ENCODE measurements at regions not wholly inside any gene's neighbourhood (a gene's known extent, or its start where the extent isn't known, plus 50 kb on each side); places are given as distances from the start of the nearest gene placed in this dataset.

GRCh38 chr2:172345956-172346555 lies 81.3 kb upstream of the ITGA6 start:
- no peak for DNase-seq (ENCODE audit: extremely low spot score)
- POLR2A ChIA-PET, result no interaction called here
- CTCF ChIA-PET, result no interaction called here
- TF ChIP-seq, protein P1, sequence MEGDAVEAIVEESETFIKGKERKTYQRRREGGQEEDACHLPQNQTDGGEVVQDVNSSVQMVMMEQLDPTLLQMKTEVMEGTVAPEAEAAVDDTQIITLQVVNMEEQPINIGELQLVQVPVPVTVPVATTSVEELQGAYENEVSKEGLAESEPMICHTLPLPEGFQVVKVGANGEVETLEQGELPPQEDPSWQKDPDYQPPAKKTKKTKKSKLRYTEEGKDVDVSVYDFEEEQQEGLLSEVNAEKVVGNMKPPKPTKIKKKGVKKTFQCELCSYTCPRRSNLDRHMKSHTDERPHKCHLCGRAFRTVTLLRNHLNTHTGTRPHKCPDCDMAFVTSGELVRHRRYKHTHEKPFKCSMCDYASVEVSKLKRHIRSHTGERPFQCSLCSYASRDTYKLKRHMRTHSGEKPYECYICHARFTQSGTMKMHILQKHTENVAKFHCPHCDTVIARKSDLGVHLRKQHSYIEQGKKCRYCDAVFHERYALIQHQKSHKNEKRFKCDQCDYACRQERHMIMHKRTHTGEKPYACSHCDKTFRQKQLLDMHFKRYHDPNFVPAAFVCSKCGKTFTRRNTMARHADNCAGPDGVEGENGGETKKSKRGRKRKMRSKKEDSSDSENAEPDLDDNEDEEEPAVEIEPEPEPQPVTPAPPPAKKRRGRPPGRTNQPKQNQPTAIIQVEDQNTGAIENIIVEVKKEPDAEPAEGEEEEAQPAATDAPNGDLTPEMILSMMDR (IDR thresholded peaks at IDR 0.05; ENCODE audit: control extremely low read depth, extremely low read depth, low read depth, missing control alignments), result no peak

- DNase-seq (ENCODE audit: extremely low spot score), result no peak
- POLR2A ChIA-PET, result no interaction called here
- CTCF ChIA-PET, result no interaction called here
- TF ChIP-seq, protein P1 (IDR thresholded peaks at IDR 0.05; ENCODE audit: control extremely low read depth, extremely low read depth, low read depth, missing control alignments), result no peak
Observed at GRCh38 chr2:172348555-172349288, 78.7 kb upstream of the ITGA6 start.

- POLR2A ChIA-PET, result no interaction called here
- DNase-seq (ENCODE audit: extremely low spot score), result no peak
- TF ChIP-seq, protein P1 (IDR thresholded peaks at IDR 0.05; ENCODE audit: control extremely low read depth, extremely low read depth, low read depth, missing control alignments), result no peak
- CTCF ChIA-PET, result interaction anchor here (1.2 kb wide), 1 partner anchor 14 kb away, joined by 4 read pairs; no protein-coding TSS in a partner anchor
Observed at GRCh38 chr2:172350839-172351479, 76.4 kb upstream of the ITGA6 start.

DNA sequence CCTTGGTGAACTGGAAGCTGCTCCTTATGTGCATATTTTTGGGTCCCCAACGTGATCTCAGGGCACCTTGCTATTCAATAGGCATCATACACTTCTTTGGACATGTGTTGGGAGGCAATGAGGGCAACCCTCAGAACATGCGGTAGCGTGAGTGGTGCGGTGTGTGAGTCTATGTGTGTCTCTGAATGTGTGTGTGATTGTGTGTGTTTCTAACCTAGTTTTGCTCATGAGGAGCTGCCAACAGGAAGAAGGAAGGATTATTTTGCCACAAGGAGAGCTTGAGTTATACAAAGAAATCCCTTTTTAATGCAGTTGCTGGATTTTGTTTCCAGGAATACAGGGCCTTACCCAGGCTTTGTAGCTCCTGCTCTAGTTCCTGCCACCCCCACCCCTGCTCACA lies 75.8 kb upstream of the ITGA6 start:
- POLR2A ChIA-PET, result no interaction called here
- DNase-seq (ENCODE audit: extremely low spot score), result no peak
- CTCF ChIA-PET, result no interaction called here
- TF ChIP-seq, protein P1 (IDR thresholded peaks at IDR 0.05; ENCODE audit: control extremely low read depth, extremely low read depth, low read depth, missing control alignments), result no peak

DNA sequence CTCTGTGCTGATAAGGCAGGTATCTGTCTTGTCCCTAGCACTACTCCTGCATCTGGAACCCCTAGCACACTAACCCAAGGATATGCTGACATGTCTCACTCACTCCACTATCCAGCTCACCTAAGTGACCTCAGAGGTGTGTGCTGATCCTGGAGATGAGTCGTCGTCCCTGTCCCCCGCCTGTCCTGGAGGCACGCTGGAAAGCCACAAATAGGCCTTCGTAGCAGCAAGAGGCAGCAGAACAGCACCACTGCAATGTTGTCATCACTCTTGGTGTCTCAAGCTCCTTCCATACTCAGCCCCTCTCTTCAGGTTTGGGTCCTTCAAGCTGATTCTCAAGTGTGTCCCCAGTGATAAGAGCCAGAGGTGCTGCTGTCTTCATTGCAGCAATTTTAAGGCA lies 73.0 kb upstream of the ITGA6 start:
- TF ChIP-seq, protein P1 (IDR thresholded peaks at IDR 0.05; ENCODE audit: control extremely low read depth, extremely low read depth, low read depth, missing control alignments), result no peak
- DNase-seq (ENCODE audit: extremely low spot score), result no peak
- ChIA-PET POLR2A (no interaction called here), CTCF (interaction anchor here (0.7 kb wide), 1 partner anchor 131 kb away, joined by 3 read pairs; no protein-coding TSS in a partner anchor)

- DNase-seq (ENCODE audit: extremely low spot score), result no peak
- ChIA-PET POLR2A (no interaction called here), CTCF (no interaction called here)
- TF ChIP-seq, protein P1 (IDR thresholded peaks at IDR 0.05; ENCODE audit: control extremely low read depth, extremely low read depth, low read depth, missing control alignments), result no peak
Observed at GRCh38 chr2:172357442-172357841, 69.9 kb upstream of the ITGA6 start.
